ENCODE measurements at regions not wholly inside any gene's neighbourhood (a gene's known extent, or its start where the extent isn't known, plus 50 kb on each side); places are given as distances from the start of the nearest gene placed in this dataset.

- H3K4me3 ChIP-seq (replicated peaks; ENCODE audit: low read depth, low read length): no peak overlapping the region
- DNase-seq (ENCODE audit: extremely low read depth, low read depth): no peak
- TF ChIP-seq CTCF (IDR thresholded peaks at IDR 0.05; ENCODE audit: low read depth, low read length, missing control alignments): no peak
These were observed 444.1 kb downstream of the PLPP3 start for GRCh38 chr1:56135069-56135863.

GRCh38 chr1:56133522-56134472 lies 445.6 kb downstream of the PLPP3 start:
- no peak for DNase-seq (ENCODE audit: extremely low read depth, low read depth)
- H3K4me3 ChIP-seq (replicated peaks; ENCODE audit: low read depth, low read length): no peak overlapping the region
- TF ChIP-seq CTCF (IDR thresholded peaks at IDR 0.05; ENCODE audit: low read depth, low read length, missing control alignments): no peak

GRCh38 chr1:56132520-56132919 lies 446.8 kb downstream of the PLPP3 start:
- DNase-seq (ENCODE audit: extremely low read depth, low read depth): no peak
- no peak overlapping the region for H3K4me3 ChIP-seq (replicated peaks; ENCODE audit: low read depth, low read length)
- TF ChIP-seq CTCF (IDR thresholded peaks at IDR 0.05; ENCODE audit: low read depth, low read length, missing control alignments): no peak

GRCh38 chr1:56129837-56130236 lies 449.5 kb downstream of the PLPP3 start:
- DNase-seq (ENCODE audit: extremely low read depth, low read depth): no peak
- no peak for TF ChIP-seq CTCF (IDR thresholded peaks at IDR 0.05; ENCODE audit: low read depth, low read length, missing control alignments)
- H3K4me3 ChIP-seq (replicated peaks; ENCODE audit: low read depth, low read length): no peak overlapping the region

GRCh38 chr1:56125316-56125715 lies 454.0 kb downstream of the PLPP3 start:
- H3K4me3 ChIP-seq (replicated peaks; ENCODE audit: low read depth, low read length): no peak overlapping the region
- no peak for DNase-seq (ENCODE audit: extremely low read depth, low read depth)
- no peak for TF ChIP-seq CTCF (IDR thresholded peaks at IDR 0.05; ENCODE audit: low read depth, low read length, missing control alignments)

GRCh38 chr1:56123826-56124225 lies 455.5 kb downstream of the PLPP3 start:
- no peak overlapping the region for H3K4me3 ChIP-seq (replicated peaks; ENCODE audit: low read depth, low read length)
- no peak for DNase-seq (ENCODE audit: extremely low read depth, low read depth)
- no peak for TF ChIP-seq CTCF (IDR thresholded peaks at IDR 0.05; ENCODE audit: low read depth, low read length, missing control alignments)

All from HFF-Myc (cell line).